Lower lobe of right lung (tissue), 2 donors: ENCODE measurements at regions not wholly inside any gene's neighbourhood (a gene's known extent, or its start where the extent isn't known, plus 50 kb on each side); places are given as distances from the start of the nearest gene placed in this dataset.

Experiments
- ATAC-seq, 2 donors: fragments of 200-7000 bp; cut with Tn5 transposase; one replicate each; pipeline ENCODE4 v1.9.1; 2020 to 2022; ENCODE audit warnings: mild to moderate bottlenecking in 2 of 2, moderate library complexity in 2 of 2
- DNase-seq: peaks from one replicate; pipeline ENCODE4 v3.0.0-alpha.2; 2020
- H3K27ac ChIP-seq: fragments of 200-600 bp; one replicate; pipeline ENCODE4 v1.8.0; 2022
- H3K27me3 ChIP-seq: fragments of 200-600 bp; one replicate; pipeline ENCODE4 v1.8.0; 2022; ENCODE audit warnings: low read depth
- H3K36me3 ChIP-seq: fragments of 200-600 bp; one replicate; pipeline ENCODE4 v1.8.0; 2022; ENCODE audit warnings: mild to moderate bottlenecking
- H3K4me1 ChIP-seq: fragments of 200-600 bp; one replicate; pipeline ENCODE4 v1.8.0; 2022
- H3K4me3 ChIP-seq: fragments of 200-600 bp; one replicate; pipeline ENCODE4 v1.8.0; 2022; ENCODE audit warnings: mild to moderate bottlenecking
- H3K9me3 ChIP-seq: fragments of 200-600 bp; one replicate; pipeline ENCODE4 v1.8.0; 2022
- intact Hi-C: fragments of 100-400 bp; cut with DNase I; formaldehyde crosslinking; loops from one replicate; pipeline ENCODE4 v1.11.0; 2022
- TF ChIP-seq, protein P1 (sequence below): fragments of 200-600 bp; IDR thresholded peaks from one replicate; pipeline ENCODE4 v1.8.0; 2022; ENCODE audit warnings: antibody characterized with exemption, mild to moderate bottlenecking
- donor health status: DM: no; HTN: yes; CAD: no; lungs with severe emphysema.

GRCh38 chr16:51699686-51700396 lies 548.8 kb upstream of the SALL1 start:
- H3K4me3 ChIP-seq, result no peak overlapping the region
- peaks cover 2% of the 10 kb centered on the region for H3K9me3 ChIP-seq
- H3K27ac ChIP-seq, result no peak overlapping the region
- H3K36me3 ChIP-seq, result no peaks in the 10 kb centered on the region
- ATAC-seq, result no peak
- H3K27me3 ChIP-seq, result no peaks in the 10 kb centered on the region
- DNase-seq, result no peak
- intact Hi-C loops, result no loop called here
- TF ChIP-seq, protein P1, sequence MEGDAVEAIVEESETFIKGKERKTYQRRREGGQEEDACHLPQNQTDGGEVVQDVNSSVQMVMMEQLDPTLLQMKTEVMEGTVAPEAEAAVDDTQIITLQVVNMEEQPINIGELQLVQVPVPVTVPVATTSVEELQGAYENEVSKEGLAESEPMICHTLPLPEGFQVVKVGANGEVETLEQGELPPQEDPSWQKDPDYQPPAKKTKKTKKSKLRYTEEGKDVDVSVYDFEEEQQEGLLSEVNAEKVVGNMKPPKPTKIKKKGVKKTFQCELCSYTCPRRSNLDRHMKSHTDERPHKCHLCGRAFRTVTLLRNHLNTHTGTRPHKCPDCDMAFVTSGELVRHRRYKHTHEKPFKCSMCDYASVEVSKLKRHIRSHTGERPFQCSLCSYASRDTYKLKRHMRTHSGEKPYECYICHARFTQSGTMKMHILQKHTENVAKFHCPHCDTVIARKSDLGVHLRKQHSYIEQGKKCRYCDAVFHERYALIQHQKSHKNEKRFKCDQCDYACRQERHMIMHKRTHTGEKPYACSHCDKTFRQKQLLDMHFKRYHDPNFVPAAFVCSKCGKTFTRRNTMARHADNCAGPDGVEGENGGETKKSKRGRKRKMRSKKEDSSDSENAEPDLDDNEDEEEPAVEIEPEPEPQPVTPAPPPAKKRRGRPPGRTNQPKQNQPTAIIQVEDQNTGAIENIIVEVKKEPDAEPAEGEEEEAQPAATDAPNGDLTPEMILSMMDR, result no peak
- no peaks in the 10 kb centered on the region for H3K4me1 ChIP-seq

- no peaks in the 10 kb centered on the region for H3K27me3 ChIP-seq
- no peaks in the 10 kb centered on the region for H3K36me3 ChIP-seq
- H3K9me3 ChIP-seq, result peaks cover 6% of the 10 kb centered on the region
- ATAC-seq (no peak), DNase-seq (no peak)
- intact Hi-C loops, result no loop called here
- no peaks in the 10 kb centered on the region for H3K4me1 ChIP-seq
- H3K4me3 ChIP-seq, result no peak overlapping the region
- TF ChIP-seq, protein P1, result no peak
- H3K27ac ChIP-seq, result no peak overlapping the region
Observed at GRCh38 chr16:51698647-51699046, 547.6 kb upstream of the SALL1 start.

- DNase-seq (no peak), ATAC-seq (no peak)
- TF ChIP-seq, protein P1, result no peak
- intact Hi-C loops, result no loop called here
- Histone ChIP-seq H3K4me3 (no peak overlapping the region), H3K27ac (no peak overlapping the region), H3K27me3 (no peaks in the 10 kb centered on the region), H3K4me1 (no peaks in the 10 kb centered on the region), H3K36me3 (no peaks in the 10 kb centered on the region), H3K9me3 (peaks cover 12% of the 10 kb centered on the region)
Observed at GRCh38 chr16:51697454-51697853, 546.4 kb upstream of the SALL1 start.

GRCh38 chr16:51696376-51696775 lies 545.3 kb upstream of the SALL1 start:
- TF ChIP-seq, protein P1, result no peak
- no peak overlapping the region for H3K4me3 ChIP-seq
- no peaks in the 10 kb centered on the region for H3K36me3 ChIP-seq
- intact Hi-C loops, result no loop called here
- ATAC-seq, result no peak
- H3K4me1 ChIP-seq, result no peaks in the 10 kb centered on the region
- H3K27ac ChIP-seq, result no peak overlapping the region
- no peak for DNase-seq
- peaks cover 12% of the 10 kb centered on the region for H3K9me3 ChIP-seq
- no peaks in the 10 kb centered on the region for H3K27me3 ChIP-seq

GRCh38 chr16:51691109-51691508 lies 540.0 kb upstream of the SALL1 start:
- intact Hi-C loops, result no loop called here
- no peak overlapping the region for H3K27ac ChIP-seq
- no peaks in the 10 kb centered on the region for H3K36me3 ChIP-seq
- peaks cover 12% of the 10 kb centered on the region for H3K9me3 ChIP-seq
- H3K4me3 ChIP-seq, result no peak overlapping the region
- no peak for DNase-seq
- no peaks in the 10 kb centered on the region for H3K27me3 ChIP-seq
- TF ChIP-seq, protein P1, result no peak
- ATAC-seq, result no peak
- H3K4me1 ChIP-seq, result no peaks in the 10 kb centered on the region
